Parathyroid adenoma (tissue), 2 donors: ENCODE measurements at regions not wholly inside any gene's neighbourhood (a gene's known extent, or its start where the extent isn't known, plus 50 kb on each side); places are given as distances from the start of the nearest gene placed in this dataset.

Experiments used
- H2AFZ ChIP-seq: fragments of 300-600 bp; sonication (generic); one replicate; pipeline ENCODE4 v1.7.0; 2017; ENCODE audit warnings: antibody characterized with exemption, mild to moderate bottlenecking
- H3K27ac ChIP-seq: fragments of 300-600 bp; sonication (generic); one replicate; pipeline ENCODE4 v1.7.0; 2017
- H3K27me3 ChIP-seq: fragments of 300-600 bp; sonication (generic); one replicate; pipeline ENCODE4 v1.7.0; 2017; ENCODE audit warnings: low read length; ENCODE audit not compliant: control insufficient read depth, insufficient read depth
- H3K36me3 ChIP-seq: fragments of 300-600 bp; sonication (generic); one replicate; pipeline ENCODE4 v1.7.0; 2017; ENCODE audit warnings: low read length; ENCODE audit not compliant: control insufficient read depth, insufficient read depth
- H3K4me1 ChIP-seq: fragments of 300-600 bp; sonication (generic); one replicate; pipeline ENCODE4 v1.7.0; 2017; ENCODE audit warnings: control low read depth
- H3K4me2 ChIP-seq: fragments of 300-600 bp; sonication (generic); one replicate; pipeline ENCODE4 v1.7.0; 2017; ENCODE audit warnings: low read length
- H3K4me3 ChIP-seq: fragments of 300-600 bp; sonication (generic); one replicate; pipeline ENCODE4 v1.7.0; 2017; ENCODE audit warnings: low read depth, low read length
- H3K79me2 ChIP-seq: fragments of 300-600 bp; sonication (generic); one replicate; pipeline ENCODE4 v1.7.0; 2017; ENCODE audit warnings: control low read depth
- H3K9ac ChIP-seq: fragments of 300-600 bp; sonication (generic); one replicate; pipeline ENCODE4 v1.7.0; 2017; ENCODE audit warnings: mild to moderate bottlenecking
- H3K9me3 ChIP-seq: fragments of 300-600 bp; sonication (generic); one replicate; pipeline ENCODE4 v1.7.0; 2017; ENCODE audit warnings: low read length; ENCODE audit not compliant: control insufficient read depth
- CTCF ChIP-seq: fragments of 300-600 bp; sonication (generic); IDR thresholded peaks from one replicate; pipeline ENCODE4 v1.7.0; 2017; ENCODE audit warnings: antibody characterized with exemption, mild to moderate bottlenecking
- donor health status: primary hyperparathyroidism.

DNA sequence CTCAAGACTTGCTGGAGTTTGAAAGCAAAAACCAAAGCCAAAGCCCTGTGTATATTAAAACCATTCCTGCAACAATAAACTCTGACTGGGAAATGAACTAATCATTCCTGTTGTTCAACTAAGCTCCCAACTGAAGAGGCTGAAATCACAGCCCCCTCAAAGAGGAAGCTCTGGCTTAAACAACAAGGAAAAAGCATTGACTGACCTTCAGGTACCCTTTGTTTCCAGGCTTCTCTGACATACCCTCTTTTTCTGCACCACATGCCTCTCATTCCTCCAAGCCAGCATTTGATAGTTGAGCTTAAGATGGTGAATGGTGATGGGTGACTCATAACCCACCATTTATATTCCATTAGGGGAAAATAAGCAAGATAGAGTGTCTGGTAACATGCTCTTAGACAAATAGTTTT is 470.9 kb upstream of the SOX9 start:
- Histone ChIP-seq H2AFZ (no peak overlapping the region), H3K9ac (no peak overlapping the region), H3K4me1 (no peaks in the 10 kb centered on the region), H3K36me3 (no peaks in the 10 kb centered on the region), H3K79me2 (no peaks in the 10 kb centered on the region), H3K4me2 (no peak overlapping the region), H3K9me3 (peaks cover 4% of the 10 kb centered on the region), H3K4me3 (no peak overlapping the region), H3K27me3 (no peaks in the 10 kb centered on the region), H3K27ac (no peak overlapping the region)
- no peak for TF ChIP-seq CTCF

DNA sequence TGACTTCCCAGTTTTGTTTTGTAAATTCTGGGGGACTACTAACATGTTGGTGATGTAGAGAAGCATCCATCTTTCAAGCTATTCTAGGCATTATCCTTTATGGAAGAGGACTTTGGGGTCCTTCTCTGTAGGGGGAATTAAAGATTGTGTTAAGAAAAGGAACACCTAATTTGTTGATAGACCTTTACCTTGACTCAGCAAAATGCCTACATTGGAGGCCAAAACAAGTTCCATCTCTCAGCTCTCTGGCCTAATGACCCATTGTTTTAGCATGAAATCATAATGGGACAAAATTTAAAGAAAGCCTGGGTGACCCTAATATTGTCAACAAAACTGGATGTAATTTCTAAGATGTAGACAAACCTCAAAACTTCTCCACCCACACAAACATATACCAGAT is 465.3 kb upstream of the SOX9 start:
- H2AFZ ChIP-seq, result no peak overlapping the region
- no peaks in the 10 kb centered on the region for H3K9me3 ChIP-seq
- H3K27me3 ChIP-seq, result no peaks in the 10 kb centered on the region
- H3K4me2 ChIP-seq, result no peak overlapping the region
- H3K36me3 ChIP-seq, result no peaks in the 10 kb centered on the region
- H3K9ac ChIP-seq, result no peak overlapping the region
- H3K4me1 ChIP-seq, result no peaks in the 10 kb centered on the region
- no peaks in the 10 kb centered on the region for H3K79me2 ChIP-seq
- H3K4me3 ChIP-seq, result no peak overlapping the region
- H3K27ac ChIP-seq, result no peak overlapping the region
- no peak for TF ChIP-seq CTCF

GRCh38 chr17:71656964-71657858 is 463.6 kb upstream of the SOX9 start:
- no peak overlapping the region for H3K4me3 ChIP-seq
- H3K9me3 ChIP-seq, result no peaks in the 10 kb centered on the region
- no peak overlapping the region for H3K4me2 ChIP-seq
- H3K9ac ChIP-seq, result no peak overlapping the region
- H3K36me3 ChIP-seq, result no peaks in the 10 kb centered on the region
- no peak overlapping the region for H2AFZ ChIP-seq
- H3K27me3 ChIP-seq, result no peaks in the 10 kb centered on the region
- no peaks in the 10 kb centered on the region for H3K4me1 ChIP-seq
- no peak for TF ChIP-seq CTCF
- H3K79me2 ChIP-seq, result no peaks in the 10 kb centered on the region
- H3K27ac ChIP-seq, result no peak overlapping the region

DNA sequence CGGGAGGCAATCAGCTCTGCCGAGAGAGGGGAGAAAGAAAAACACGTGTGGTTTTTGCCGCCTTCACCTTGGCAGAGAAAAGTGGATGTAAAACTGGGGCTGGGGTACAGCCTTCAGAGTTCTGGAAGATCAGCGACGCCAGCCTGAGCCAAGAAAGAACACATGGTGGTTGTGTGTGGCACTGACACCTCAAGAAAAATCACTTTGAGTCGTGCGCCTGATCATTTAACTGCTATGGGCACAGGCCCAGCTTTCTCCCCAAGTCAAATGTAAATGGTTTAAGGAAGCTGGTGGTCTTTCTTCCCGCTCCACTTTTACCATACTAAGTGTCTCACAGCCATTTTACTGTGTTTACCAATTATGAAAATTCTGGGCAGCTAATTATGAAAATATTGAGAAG is 461.8 kb upstream of the SOX9 start:
- H3K9me3 ChIP-seq, result no peaks in the 10 kb centered on the region
- no peaks in the 10 kb centered on the region for H3K36me3 ChIP-seq
- TF ChIP-seq CTCF, result no peak
- H3K4me1 ChIP-seq, result no peaks in the 10 kb centered on the region
- H2AFZ ChIP-seq, result no peak overlapping the region
- no peak overlapping the region for H3K27ac ChIP-seq
- no peaks in the 10 kb centered on the region for H3K79me2 ChIP-seq
- no peak overlapping the region for H3K4me3 ChIP-seq
- no peak overlapping the region for H3K4me2 ChIP-seq
- no peak overlapping the region for H3K9ac ChIP-seq
- no peaks in the 10 kb centered on the region for H3K27me3 ChIP-seq

DNA sequence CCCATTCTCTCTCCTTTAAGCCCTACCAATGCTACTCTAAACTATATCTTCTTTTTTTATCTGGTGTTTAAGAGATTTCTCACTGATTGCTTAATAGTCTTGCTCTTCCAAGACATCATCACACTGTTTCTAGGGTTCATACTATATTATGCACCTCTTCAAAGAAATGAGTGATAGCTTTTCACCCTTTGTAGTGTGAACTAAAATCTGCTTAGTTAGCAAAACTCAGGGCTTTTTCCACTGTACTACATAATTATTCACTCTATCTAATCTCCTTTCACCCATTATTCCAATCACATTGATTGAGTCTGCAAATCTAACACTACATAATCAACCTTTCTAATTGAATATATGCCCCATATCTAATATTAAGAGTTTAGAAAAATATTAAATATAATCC is 456.0 kb upstream of the SOX9 start:
- TF ChIP-seq CTCF, result no peak
- Histone ChIP-seq H3K4me3 (no peak overlapping the region), H3K79me2 (no peaks in the 10 kb centered on the region), H3K27me3 (no peaks in the 10 kb centered on the region), H3K4me2 (no peak overlapping the region), H2AFZ (no peak overlapping the region), H3K36me3 (no peaks in the 10 kb centered on the region), H3K4me1 (no peaks in the 10 kb centered on the region), H3K27ac (no peak overlapping the region), H3K9me3 (no peaks in the 10 kb centered on the region), H3K9ac (no peak overlapping the region)
